Adipocyte (in vitro differentiated cells): ENCODE measurements at regions not wholly inside any gene's neighbourhood (a gene's known extent, or its start where the extent isn't known, plus 50 kb on each side); places are given as distances from the start of the nearest gene placed in this dataset.
"Not testable (repeated sequence)": the region's sequence is repeated elsewhere in the genome, so short reads cannot be mapped to it uniquely, and the experiment has no call there.

Source experiments
- DNase-seq: peaks from one replicate; pipeline ENCODE4 v3.0.0-alpha.2; 2015; ENCODE audit warnings: low read depth
- H3K27me3 ChIP-seq: replicated peaks from 2 replicates; pipeline ENCODE4 v1.7.0; 2013; ENCODE audit warnings: mild to moderate bottlenecking, low read length, moderate library complexity; ENCODE audit not compliant: control insufficient read depth, insufficient read depth
- H3K36me3 ChIP-seq: 2 replicates; pipeline ENCODE4 v1.7.0; 2013; ENCODE audit warnings: low read length, mild to moderate bottlenecking, moderate library complexity; ENCODE audit not compliant: control insufficient read depth, insufficient read depth, severe bottlenecking
- H3K4me1 ChIP-seq: 2 replicates; pipeline ENCODE4 v1.7.0; 2013; ENCODE audit warnings: mild to moderate bottlenecking, low read length, moderate library complexity; ENCODE audit not compliant: control insufficient read depth, insufficient read depth
- H3K4me3 ChIP-seq: 2 replicates; pipeline ENCODE4 v1.7.0; 2013; ENCODE audit warnings: mild to moderate bottlenecking, low read length, moderate library complexity
- H3K9ac ChIP-seq: 2 replicates; pipeline ENCODE4 v1.7.0; 2013; ENCODE audit warnings: mild to moderate bottlenecking, low read length, moderate library complexity
- H3K9me3 ChIP-seq: 2 replicates; pipeline ENCODE4 v1.7.0; 2013; ENCODE audit warnings: mild to moderate bottlenecking, low read length, moderate library complexity; ENCODE audit not compliant: control insufficient read depth

- Histone ChIP-seq H3K4me3 (no peak overlapping the region), H3K9ac (no peak overlapping the region), H3K27me3 (no peaks in the 10 kb centered on the region), H3K9me3 (no peaks in the 10 kb centered on the region), H3K4me1 (no peaks in the 10 kb centered on the region), H3K36me3 (no peaks in the 10 kb centered on the region)
- DNase-seq: no peak
Observed at GRCh38 chr1:83118472-83118871, 880.5 kb downstream of the TTLL7 start.

GRCh38 chr1:83117030-83117429, 881.9 kb downstream of the TTLL7 start:
- H3K4me1 ChIP-seq, H3K36me3 ChIP-seq, H3K4me3 ChIP-seq, H3K9me3 ChIP-seq, H3K9ac ChIP-seq, DNase-seq, H3K27me3 ChIP-seq: not testable (repeated sequence)

- no peak overlapping the region for H3K4me3 ChIP-seq
- H3K27me3 ChIP-seq: no peaks in the 10 kb centered on the region
- H3K9me3 ChIP-seq: no peaks in the 10 kb centered on the region
- H3K4me1 ChIP-seq: no peaks in the 10 kb centered on the region
- H3K9ac ChIP-seq: no peak overlapping the region
- no peak for DNase-seq
- H3K36me3 ChIP-seq: no peaks in the 10 kb centered on the region
Observed at GRCh38 chr1:83115785-83116184, 883.1 kb downstream of the TTLL7 start.

- no peaks in the 10 kb centered on the region for H3K27me3 ChIP-seq
- no peak for DNase-seq
- H3K9me3 ChIP-seq: no peaks in the 10 kb centered on the region
- no peak overlapping the region for H3K9ac ChIP-seq
- H3K4me3 ChIP-seq: no peak overlapping the region
- H3K36me3 ChIP-seq: no peaks in the 10 kb centered on the region
- no peaks in the 10 kb centered on the region for H3K4me1 ChIP-seq
Observed at GRCh38 chr1:83114136-83114834, 884.6 kb downstream of the TTLL7 start.

- Histone ChIP-seq H3K4me1 (no peaks in the 10 kb centered on the region), H3K27me3 (no peaks in the 10 kb centered on the region), H3K9me3 (no peaks in the 10 kb centered on the region), H3K36me3 (no peaks in the 10 kb centered on the region), H3K9ac (no peak overlapping the region), H3K4me3 (no peak overlapping the region)
- no peak for DNase-seq
Observed at GRCh38 chr1:83113652-83114051, 885.3 kb downstream of the TTLL7 start.

GRCh38 chr1:83112248-83112885, 886.6 kb downstream of the TTLL7 start:
- no peak for DNase-seq
- no peaks in the 10 kb centered on the region for H3K36me3 ChIP-seq
- no peaks in the 10 kb centered on the region for H3K4me1 ChIP-seq
- H3K9me3 ChIP-seq: no peaks in the 10 kb centered on the region
- no peak overlapping the region for H3K4me3 ChIP-seq
- no peaks in the 10 kb centered on the region for H3K27me3 ChIP-seq
- no peak overlapping the region for H3K9ac ChIP-seq

- Histone ChIP-seq H3K9ac (no peak overlapping the region), H3K4me3 (no peak overlapping the region), H3K9me3 (no peaks in the 10 kb centered on the region), H3K4me1 (no peaks in the 10 kb centered on the region), H3K27me3 (no peaks in the 10 kb centered on the region), H3K36me3 (no peaks in the 10 kb centered on the region)
- DNase-seq: no peak
Observed at GRCh38 chr1:83110156-83110555, 888.8 kb downstream of the TTLL7 start.

- DNase-seq: no peak
- Histone ChIP-seq H3K4me3 (no peak overlapping the region), H3K9ac (no peak overlapping the region), H3K4me1 (no peaks in the 10 kb centered on the region), H3K36me3 (no peaks in the 10 kb centered on the region), H3K27me3 (no peaks in the 10 kb centered on the region), H3K9me3 (no peaks in the 10 kb centered on the region)
Observed at GRCh38 chr1:83109692-83110091, 889.2 kb downstream of the TTLL7 start.

- Histone ChIP-seq H3K4me3 (no peak overlapping the region), H3K27me3 (no peaks in the 10 kb centered on the region), H3K36me3 (no peaks in the 10 kb centered on the region), H3K4me1 (no peaks in the 10 kb centered on the region), H3K9ac (no peak overlapping the region), H3K9me3 (no peaks in the 10 kb centered on the region)
- DNase-seq: no peak
Observed at GRCh38 chr1:83104558-83104957, 894.4 kb downstream of the TTLL7 start.

- Histone ChIP-seq H3K9me3 (no peaks in the 10 kb centered on the region), H3K4me3 (no peak overlapping the region), H3K4me1 (no peaks in the 10 kb centered on the region), H3K36me3 (no peaks in the 10 kb centered on the region), H3K9ac (no peak overlapping the region), H3K27me3 (no peaks in the 10 kb centered on the region)
- DNase-seq: no peak
Observed at GRCh38 chr1:83103341-83103740, 895.6 kb downstream of the TTLL7 start.

GRCh38 chr1:83102630-83103071, 896.3 kb downstream of the TTLL7 start:
- Histone ChIP-seq H3K27me3 (no peaks in the 10 kb centered on the region), H3K9me3 (no peaks in the 10 kb centered on the region), H3K4me3 (no peak overlapping the region), H3K4me1 (no peaks in the 10 kb centered on the region), H3K36me3 (no peaks in the 10 kb centered on the region), H3K9ac (no peak overlapping the region)
- DNase-seq: peak; percentile 32

GRCh38 chr1:83101406-83101805, 897.5 kb downstream of the TTLL7 start:
- no peaks in the 10 kb centered on the region for H3K9me3 ChIP-seq
- H3K36me3 ChIP-seq: no peaks in the 10 kb centered on the region
- H3K4me3 ChIP-seq: no peak overlapping the region
- no peak overlapping the region for H3K9ac ChIP-seq
- no peaks in the 10 kb centered on the region for H3K27me3 ChIP-seq
- no peaks in the 10 kb centered on the region for H3K4me1 ChIP-seq
- no peak for DNase-seq
